RKO (cell line): ENCODE measurements at regions not wholly inside any gene's neighbourhood (a gene's known extent, or its start where the extent isn't known, plus 50 kb on each side); places are given as distances from the start of the nearest gene placed in this dataset.

Experiments used
- DNase-seq: peaks from one replicate; pipeline ENCODE4 v3.0.0-alpha.2; 2016; ENCODE audit warnings: low spot score

GRCh38 chr17:73724341-73724740 is 80.1 kb upstream of the SDK2 start:
- no peak for DNase-seq

GRCh38 chr17:73724990-73725389 is 80.7 kb upstream of the SDK2 start:
- no peak for DNase-seq

GRCh38 chr17:73725794-73726515 is 81.7 kb upstream of the SDK2 start:
- DNase-seq = no peak

- DNase-seq = no peak
These were observed 83.7 kb upstream of the SDK2 start for GRCh38 chr17:73727941-73728340.

- DNase-seq = no peak
These were observed 84.9 kb upstream of the SDK2 start for GRCh38 chr17:73729101-73729500.

GRCh38 chr17:73731733-73732132 is 87.5 kb upstream of the SDK2 start:
- no peak for DNase-seq

GRCh38 chr17:73733517-73733916 is 89.3 kb upstream of the SDK2 start:
- no peak for DNase-seq

- DNase-seq = no peak
These were observed 91.0 kb upstream of the SDK2 start for GRCh38 chr17:73735245-73735644.

- DNase-seq = no peak
These were observed 94.7 kb upstream of the SDK2 start for GRCh38 chr17:73738751-73739575.

GRCh38 chr17:73740370-73740769 is 96.1 kb upstream of the SDK2 start:
- DNase-seq = no peak

GRCh38 chr17:73742948-73743381 is 98.7 kb upstream of the SDK2 start:
- no peak for DNase-seq

GRCh38 chr17:73743518-73744201 is 99.4 kb upstream of the SDK2 start:
- DNase-seq = no peak

- DNase-seq = no peak
These were observed 100.2 kb upstream of the SDK2 start for GRCh38 chr17:73744411-73744810.

- DNase-seq = no peak
These were observed 102.2 kb upstream of the SDK2 start for GRCh38 chr17:73746314-73747073.

GRCh38 chr17:73747221-73748002 is 103.2 kb upstream of the SDK2 start:
- DNase-seq = no peak

GRCh38 chr17:73748508-73748907 is 104.3 kb upstream of the SDK2 start:
- DNase-seq = no peak

- DNase-seq = peak; percentile 43
These were observed 105.1 kb upstream of the SDK2 start for GRCh38 chr17:73749337-73749823.

GRCh38 chr17:73749928-73750605 is 105.8 kb upstream of the SDK2 start:
- no peak for DNase-seq

- no peak for DNase-seq
These were observed 106.7 kb upstream of the SDK2 start for GRCh38 chr17:73750975-73751374.

- DNase-seq = no peak
These were observed 109.7 kb upstream of the SDK2 start for GRCh38 chr17:73753751-73754496.
